ENCODE measurements at regions not wholly inside any gene's neighbourhood (a gene's known extent, or its start where the extent isn't known, plus 50 kb on each side); places are given as distances from the start of the nearest gene placed in this dataset.

GRCh38 chr18:41783065-41783818, 171.8 kb upstream of the PIK3C3 start:
- Mint-ChIP-seq H3K27ac (ENCODE audit: low read depth, unreplicated experiment) (no peak overlapping the region), H3K4me1 (ENCODE audit: insufficient read depth, unreplicated experiment) (peaks cover 6% of the 10 kb centered on the region), H3K9me3 (ENCODE audit: unreplicated experiment) (no peaks in the 10 kb centered on the region), H3K27me3 (ENCODE audit: insufficient read depth, unreplicated experiment) (no peaks in the 10 kb centered on the region), H3K4me3 (ENCODE audit: unreplicated experiment) (no peak overlapping the region), H3K36me3 (ENCODE audit: insufficient read depth, unreplicated experiment) (no peaks in the 10 kb centered on the region)
- BruUV-seq (replicated peaks), result no TSS peak
- POLR2A ChIA-PET, result no interaction called here
- DNase-seq (ENCODE audit: unreplicated experiment), result no peak
- CTCF ChIA-PET, result interaction anchor here (0.6 kb wide), 1 partner anchor 278 kb away, joined by 3 read pairs; no protein-coding TSS in a partner anchor
- intact Hi-C loops (cut with micrococcal nuclease), result no loop called here
- no peak for TF ChIP-seq CTCF (IDR thresholded peaks at IDR 0.05; ENCODE audit: unreplicated experiment)

GRCh38 chr18:41771973-41772372, 183.1 kb upstream of the PIK3C3 start:
- BruUV-seq (replicated peaks), result no TSS peak
- no peaks in the 10 kb centered on the region for H3K27me3 Mint-ChIP-seq (ENCODE audit: insufficient read depth, unreplicated experiment)
- no peaks in the 10 kb centered on the region for H3K4me1 Mint-ChIP-seq (ENCODE audit: insufficient read depth, unreplicated experiment)
- no peak for TF ChIP-seq CTCF (IDR thresholded peaks at IDR 0.05; ENCODE audit: unreplicated experiment)
- intact Hi-C loops (cut with micrococcal nuclease), result no loop called here
- POLR2A ChIA-PET, result no interaction called here
- no peak overlapping the region for H3K27ac Mint-ChIP-seq (ENCODE audit: low read depth, unreplicated experiment)
- H3K36me3 Mint-ChIP-seq (ENCODE audit: insufficient read depth, unreplicated experiment), result no peaks in the 10 kb centered on the region
- CTCF ChIA-PET, result no interaction called here
- no peak overlapping the region for H3K4me3 Mint-ChIP-seq (ENCODE audit: unreplicated experiment)
- no peaks in the 10 kb centered on the region for H3K9me3 Mint-ChIP-seq (ENCODE audit: unreplicated experiment)
- no peak for DNase-seq (ENCODE audit: unreplicated experiment)

GRCh38 chr18:41769265-41769664, 185.8 kb upstream of the PIK3C3 start:
- no peak for TF ChIP-seq CTCF (IDR thresholded peaks at IDR 0.05; ENCODE audit: unreplicated experiment)
- no peak overlapping the region for H3K27ac Mint-ChIP-seq (ENCODE audit: low read depth, unreplicated experiment)
- no TSS peak for BruUV-seq (replicated peaks)
- no peaks in the 10 kb centered on the region for H3K36me3 Mint-ChIP-seq (ENCODE audit: insufficient read depth, unreplicated experiment)
- H3K9me3 Mint-ChIP-seq (ENCODE audit: unreplicated experiment), result no peaks in the 10 kb centered on the region
- intact Hi-C loops (cut with micrococcal nuclease), result no loop called here
- no peaks in the 10 kb centered on the region for H3K4me1 Mint-ChIP-seq (ENCODE audit: insufficient read depth, unreplicated experiment)
- ChIA-PET CTCF (interaction anchor here (0.9 to 2.2 kb wide), 4 partner anchors 131 to 139 kb away, joined by 5 to 14 read pairs (median 8); no protein-coding TSS in a partner anchor), POLR2A (no interaction called here)
- no peak for DNase-seq (ENCODE audit: unreplicated experiment)
- no peaks in the 10 kb centered on the region for H3K27me3 Mint-ChIP-seq (ENCODE audit: insufficient read depth, unreplicated experiment)
- H3K4me3 Mint-ChIP-seq (ENCODE audit: unreplicated experiment), result no peak overlapping the region

GRCh38 chr18:41768467-41768866, 186.6 kb upstream of the PIK3C3 start:
- no TSS peak for BruUV-seq (replicated peaks)
- intact Hi-C loops (cut with micrococcal nuclease), result loop anchor here (1.0 kb wide), 1 partner anchor 138 kb away; no protein-coding TSS in a partner anchor
- Mint-ChIP-seq H3K9me3 (ENCODE audit: unreplicated experiment) (no peaks in the 10 kb centered on the region), H3K4me1 (ENCODE audit: insufficient read depth, unreplicated experiment) (no peaks in the 10 kb centered on the region), H3K27me3 (ENCODE audit: insufficient read depth, unreplicated experiment) (no peaks in the 10 kb centered on the region), H3K4me3 (ENCODE audit: unreplicated experiment) (no peak overlapping the region), H3K27ac (ENCODE audit: low read depth, unreplicated experiment) (no peak overlapping the region), H3K36me3 (ENCODE audit: insufficient read depth, unreplicated experiment) (no peaks in the 10 kb centered on the region)
- POLR2A ChIA-PET, result no interaction called here
- CTCF ChIA-PET, result interaction anchor here (0.9 to 2.2 kb wide), 4 partner anchors 132 to 140 kb away, joined by 5 to 14 read pairs (median 8); no protein-coding TSS in a partner anchor
- DNase-seq (ENCODE audit: unreplicated experiment), result no peak
- TF ChIP-seq CTCF (IDR thresholded peaks at IDR 0.05; ENCODE audit: unreplicated experiment), result no peak

Measured in MCF 10A (cell line).